ENCODE measurements at regions not wholly inside any gene's neighbourhood (a gene's known extent, or its start where the extent isn't known, plus 50 kb on each side); places are given as distances from the start of the nearest gene placed in this dataset.

DNA sequence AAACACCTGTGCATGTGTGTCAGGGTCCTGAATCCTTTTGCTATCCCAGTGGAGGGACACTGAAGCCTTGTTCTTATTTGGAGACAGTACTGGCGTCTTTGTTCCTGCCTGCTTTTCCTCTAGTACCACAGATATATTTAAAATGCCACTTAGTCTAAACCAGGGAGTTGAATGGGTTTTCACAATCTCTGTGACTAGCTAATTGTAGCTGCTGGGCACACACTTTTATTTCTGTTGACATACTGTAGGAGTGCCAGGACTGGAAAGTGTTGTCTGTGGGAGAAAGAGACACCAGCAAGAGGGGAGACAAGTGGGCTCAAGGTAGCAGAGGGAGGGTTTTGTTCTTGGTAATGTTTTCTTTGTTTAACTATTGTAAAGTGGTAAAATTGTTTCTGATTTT lies 174.0 kb upstream of the SV2C start:
- TF ChIP-seq FOSL2 (IDR thresholded peaks at IDR 0.05) (no peak), FOSL2 (CRISPR knock-in tag; IDR thresholded peaks at IDR 0.05) (no peak), POLR2A (IDR thresholded peaks at IDR 0.05; ENCODE audit: low read length) (no peak), HOXB13 (CRISPR knock-in tag; IDR thresholded peaks at IDR 0.05; ENCODE audit: low read depth) (no peak), EP300 (IDR thresholded peaks at IDR 0.05) (no peak), CEBPB (IDR thresholded peaks at IDR 0.05) (no peak), MYC (IDR thresholded peaks at IDR 0.05; ENCODE audit: borderline replicate concordance, low read length) (no peak), RAD21 (conservative IDR thresholded peaks at IDR 0.05 in 1 of 2, IDR thresholded peaks at IDR 0.05 in 1 of 2) (no peak), SMC3 (IDR thresholded peaks at IDR 0.05) (no peak)
- TF ChIP-seq, protein P1, sequence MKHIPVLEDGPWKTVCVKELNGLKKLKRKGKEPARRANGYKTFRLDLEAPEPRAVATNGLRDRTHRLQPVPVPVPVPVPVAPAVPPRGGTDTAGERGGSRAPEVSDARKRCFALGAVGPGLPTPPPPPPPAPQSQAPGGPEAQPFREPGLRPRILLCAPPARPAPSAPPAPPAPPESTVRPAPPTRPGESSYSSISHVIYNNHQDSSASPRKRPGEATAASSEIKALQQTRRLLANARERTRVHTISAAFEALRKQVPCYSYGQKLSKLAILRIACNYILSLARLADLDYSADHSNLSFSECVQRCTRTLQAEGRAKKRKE (CRISPR knock-in tag; IDR thresholded peaks at IDR 0.05; ENCODE audit: low read depth): no peak
- TF ChIP-seq, protein P2, sequence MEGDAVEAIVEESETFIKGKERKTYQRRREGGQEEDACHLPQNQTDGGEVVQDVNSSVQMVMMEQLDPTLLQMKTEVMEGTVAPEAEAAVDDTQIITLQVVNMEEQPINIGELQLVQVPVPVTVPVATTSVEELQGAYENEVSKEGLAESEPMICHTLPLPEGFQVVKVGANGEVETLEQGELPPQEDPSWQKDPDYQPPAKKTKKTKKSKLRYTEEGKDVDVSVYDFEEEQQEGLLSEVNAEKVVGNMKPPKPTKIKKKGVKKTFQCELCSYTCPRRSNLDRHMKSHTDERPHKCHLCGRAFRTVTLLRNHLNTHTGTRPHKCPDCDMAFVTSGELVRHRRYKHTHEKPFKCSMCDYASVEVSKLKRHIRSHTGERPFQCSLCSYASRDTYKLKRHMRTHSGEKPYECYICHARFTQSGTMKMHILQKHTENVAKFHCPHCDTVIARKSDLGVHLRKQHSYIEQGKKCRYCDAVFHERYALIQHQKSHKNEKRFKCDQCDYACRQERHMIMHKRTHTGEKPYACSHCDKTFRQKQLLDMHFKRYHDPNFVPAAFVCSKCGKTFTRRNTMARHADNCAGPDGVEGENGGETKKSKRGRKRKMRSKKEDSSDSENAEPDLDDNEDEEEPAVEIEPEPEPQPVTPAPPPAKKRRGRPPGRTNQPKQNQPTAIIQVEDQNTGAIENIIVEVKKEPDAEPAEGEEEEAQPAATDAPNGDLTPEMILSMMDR (IDR thresholded peaks at IDR 0.05): no peak
- TF ChIP-seq, protein P3, sequence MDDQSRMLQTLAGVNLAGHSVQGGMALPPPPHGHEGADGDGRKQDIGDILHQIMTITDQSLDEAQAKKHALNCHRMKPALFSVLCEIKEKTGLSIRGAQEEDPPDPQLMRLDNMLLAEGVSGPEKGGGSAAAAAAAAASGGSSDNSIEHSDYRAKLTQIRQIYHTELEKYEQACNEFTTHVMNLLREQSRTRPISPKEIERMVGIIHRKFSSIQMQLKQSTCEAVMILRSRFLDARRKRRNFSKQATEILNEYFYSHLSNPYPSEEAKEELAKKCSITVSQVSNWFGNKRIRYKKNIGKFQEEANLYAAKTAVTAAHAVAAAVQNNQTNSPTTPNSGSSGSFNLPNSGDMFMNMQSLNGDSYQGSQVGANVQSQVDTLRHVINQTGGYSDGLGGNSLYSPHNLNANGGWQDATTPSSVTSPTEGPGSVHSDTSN (IDR thresholded peaks at IDR 0.05): no peak
- TF ChIP-seq, protein P4, sequence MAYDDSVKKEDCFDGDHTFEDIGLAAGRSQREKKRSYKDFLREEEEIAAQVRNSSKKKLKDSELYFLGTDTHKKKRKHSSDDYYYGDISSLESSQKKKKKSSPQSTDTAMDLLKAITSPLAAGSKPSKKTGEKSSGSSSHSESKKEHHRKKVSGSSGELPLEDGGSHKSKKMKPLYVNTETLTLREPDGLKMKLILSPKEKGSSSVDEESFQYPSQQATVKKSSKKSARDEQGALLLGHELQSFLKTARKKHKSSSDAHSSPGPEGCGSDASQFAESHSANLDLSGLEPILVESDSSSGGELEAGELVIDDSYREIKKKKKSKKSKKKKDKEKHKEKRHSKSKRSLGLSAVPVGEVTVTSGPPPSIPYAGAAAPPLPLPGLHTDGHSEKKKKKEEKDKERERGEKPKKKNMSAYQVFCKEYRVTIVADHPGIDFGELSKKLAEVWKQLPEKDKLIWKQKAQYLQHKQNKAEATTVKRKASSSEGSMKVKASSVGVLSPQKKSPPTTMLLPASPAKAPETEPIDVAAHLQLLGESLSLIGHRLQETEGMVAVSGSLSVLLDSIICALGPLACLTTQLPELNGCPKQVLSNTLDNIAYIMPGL (CRISPR knock-in tag; IDR thresholded peaks at IDR 0.05; ENCODE audit: borderline replicate concordance): no peak
- TF ChIP-seq, protein P5, sequence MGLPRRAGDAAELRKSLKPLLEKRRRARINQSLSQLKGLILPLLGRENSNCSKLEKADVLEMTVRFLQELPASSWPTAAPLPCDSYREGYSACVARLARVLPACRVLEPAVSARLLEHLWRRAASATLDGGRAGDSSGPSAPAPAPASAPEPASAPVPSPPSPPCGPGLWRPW (IDR thresholded peaks at IDR 0.05): no peak
- TF ChIP-seq, protein P6, sequence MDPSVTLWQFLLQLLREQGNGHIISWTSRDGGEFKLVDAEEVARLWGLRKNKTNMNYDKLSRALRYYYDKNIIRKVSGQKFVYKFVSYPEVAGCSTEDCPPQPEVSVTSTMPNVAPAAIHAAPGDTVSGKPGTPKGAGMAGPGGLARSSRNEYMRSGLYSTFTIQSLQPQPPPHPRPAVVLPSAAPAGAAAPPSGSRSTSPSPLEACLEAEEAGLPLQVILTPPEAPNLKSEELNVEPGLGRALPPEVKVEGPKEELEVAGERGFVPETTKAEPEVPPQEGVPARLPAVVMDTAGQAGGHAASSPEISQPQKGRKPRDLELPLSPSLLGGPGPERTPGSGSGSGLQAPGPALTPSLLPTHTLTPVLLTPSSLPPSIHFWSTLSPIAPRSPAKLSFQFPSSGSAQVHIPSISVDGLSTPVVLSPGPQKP (IDR thresholded peaks at IDR 0.05; ENCODE audit: low read depth, low read length): no peak
